Liver (tissue), 8 donors: ENCODE measurements at regions not wholly inside any gene's neighbourhood (a gene's known extent, or its start where the extent isn't known, plus 50 kb on each side); places are given as distances from the start of the nearest gene placed in this dataset.

Source experiments
- DNase-seq: peaks from one replicate; pipeline ENCODE4 v3.0.0-alpha.2; 2017; ENCODE audit warnings: low spot score
- H3K27ac ChIP-seq, 2 donors: one replicate each; pipeline ENCODE4 v1.7.0; 2013; ENCODE audit warnings: inconsistent platforms in 2 of 2, low read length in 2 of 2, control low read depth in 1 of 2, low read depth in 1 of 2, mild to moderate bottlenecking in 1 of 2
- H3K27me3 ChIP-seq, 4 donors: one replicate each; pipeline versions ENCODE4 v1.6.1 to v1.7.0; 2013; ENCODE audit warnings: low read length in 3 of 4, inconsistent platforms in 1 of 4, mild to moderate bottlenecking in 1 of 4, moderate library complexity in 1 of 4; ENCODE audit not compliant: control insufficient read depth in 4 of 4, insufficient read depth in 4 of 4
- H3K36me3 ChIP-seq, 4 donors: one replicate each; pipeline versions ENCODE4 v1.6.1 to v1.7.0; 2013; ENCODE audit warnings: low read length in 3 of 4, mild to moderate bottlenecking in 3 of 4, low read depth in 1 of 4, moderate library complexity in 1 of 4; ENCODE audit not compliant: control insufficient read depth in 4 of 4, insufficient read depth in 3 of 4
- H3K4me1 ChIP-seq, 4 donors: one replicate each; pipeline versions ENCODE4 v1.6.1 to v1.7.0; 2013; ENCODE audit warnings: low read length in 3 of 4, mild to moderate bottlenecking in 3 of 4, moderate library complexity in 1 of 4; ENCODE audit not compliant: control insufficient read depth in 4 of 4, insufficient read depth in 4 of 4
- H3K4me3 ChIP-seq, 3 donors: one replicate each; pipeline versions ENCODE4 v1.6.1 to v1.7.0; 2013; ENCODE audit warnings: low read length in 3 of 3, control low read depth in 1 of 3, low read depth in 1 of 3, mild to moderate bottlenecking in 1 of 3
- H3K9ac ChIP-seq, 2 donors: one replicate each; pipeline ENCODE4 v1.7.0; 2013; ENCODE audit warnings: low read length in 2 of 2, mild to moderate bottlenecking in 2 of 2, moderate library complexity in 2 of 2, control low read depth in 1 of 2, low read depth in 1 of 2
- H3K9me3 ChIP-seq, 4 donors: one replicate each; pipeline versions ENCODE4 v1.6.1 to v1.7.0; 2013; ENCODE audit warnings: low read length in 3 of 4; ENCODE audit not compliant: control insufficient read depth in 4 of 4
- CTCF ChIP-seq: fragments of 150-350 bp; IDR thresholded peaks from 2 replicates; pipeline ENCODE4 v1.5.1; 2017; ENCODE audit warnings: improper control_type of control experiment, low read depth, low read length; ENCODE audit not compliant: missing input control
- EGR1 ChIP-seq, 2 donors: IDR thresholded peaks; 2 replicates each; pipeline ENCODE4 v1.6.1; 2016 to 2018; ENCODE audit warnings: antibody characterized with exemption in 2 of 2, low read depth in 2 of 2
- FOXA2 ChIP-seq: IDR thresholded peaks from 2 replicates; pipeline ENCODE4 v1.6.1; 2016; ENCODE audit warnings: antibody characterized with exemption
- GABPA ChIP-seq, 2 donors: IDR thresholded peaks in 1 of 2; conservative IDR thresholded peaks in 1 of 2; 2 replicates each; pipeline ENCODE4 v1.6.1; 2016; ENCODE audit warnings: antibody characterized with exemption in 2 of 2, mild to moderate bottlenecking in 1 of 2, moderate library complexity in 1 of 2
- HNF4A ChIP-seq, 2 donors: conservative IDR thresholded peaks; 2 replicates each; pipeline ENCODE4 v1.6.1; 2016; ENCODE audit warnings: antibody characterized with exemption in 2 of 2, mild to moderate bottlenecking in 2 of 2
- JUND ChIP-seq, 2 donors: IDR thresholded peaks; 2 replicates each; pipeline ENCODE4 v1.6.1; 2016; ENCODE audit warnings: antibody characterized with exemption in 2 of 2
- MAX ChIP-seq: IDR thresholded peaks from 2 replicates; pipeline ENCODE4 v1.6.1; 2016; ENCODE audit warnings: antibody characterized with exemption
- NR2F2 ChIP-seq: IDR thresholded peaks from 2 replicates; pipeline ENCODE4 v1.6.1; 2016; ENCODE audit warnings: antibody characterized with exemption
- RAD21 ChIP-seq, 2 donors: IDR thresholded peaks; 2 replicates each; pipeline ENCODE4 v1.6.1; 2016; ENCODE audit warnings: antibody characterized with exemption in 2 of 2, mild to moderate bottlenecking in 2 of 2
- REST ChIP-seq: IDR thresholded peaks from 2 replicates; pipeline ENCODE4 v1.6.1; 2016; ENCODE audit warnings: antibody characterized with exemption, mild to moderate bottlenecking
- YY1 ChIP-seq: IDR thresholded peaks from 2 replicates; pipeline ENCODE4 v1.6.1; 2016; ENCODE audit warnings: antibody characterized with exemption, mild to moderate bottlenecking
- ZBTB33 ChIP-seq: IDR thresholded peaks from 2 replicates; pipeline ENCODE4 v1.6.1; 2016; ENCODE audit warnings: antibody characterized with exemption
- WGBS: extraction: QIAGEN DNeasy Blood & Tissue Kit; methylation state at CpG from one replicate; pipeline ENCODE4 v1.1.7; 2013; 5-methylcytosine and 5-hydroxymethylcytosine counted together
- TF ChIP-seq, protein P1 (sequence below): IDR thresholded peaks from 2 replicates; pipeline ENCODE4 v1.6.1; 2016; ENCODE audit warnings: antibody characterized with exemption
- donor health status: healthy.
- donor health status: healthy.
- donor health status: healthy.
- donor health status: healthy.
- donor health status: healthy.

- Histone ChIP-seq H3K27me3 (peaks cover 0 to 7% (median 0%) of the 10 kb centered on the region in 4 donors), H3K9ac (peak overlapping the region; percentile 87 to 91), H3K4me3 (peak overlapping the region; percentile 59 to 71 (median 63)), H3K27ac (no peak overlapping the region), H3K36me3 (no peaks in the 10 kb centered on the region), H3K9me3 (no peaks in the 10 kb centered on the region), H3K4me1 (peaks cover 4 to 22% (median 13%) of the 10 kb centered on the region in 4 donors)
- no peak for TF ChIP-seq GABPA (IDR thresholded peaks at IDR 0.05 in 1 of 2, conservative IDR thresholded peaks at IDR 0.05 in 1 of 2)
- TF ChIP-seq ZBTB33, result no peak
- no peak for TF ChIP-seq EGR1 (IDR thresholded peaks at IDR 0.05; ENCODE audit: low read depth in 2 of 2)
- WGBS, result 18% methylated on average over 1 of the region's 1 CpG
- DNase-seq, result no peak
Observed at GRCh38 chr7:25893436-25893835, 258.6 kb upstream of the NFE2L3 start.

GRCh38 chr7:25894002-25894901 is 257.7 kb upstream of the NFE2L3 start:
- Histone ChIP-seq H3K27ac (no peak overlapping the region), H3K4me3 (no peak overlapping the region), H3K27me3 (peaks cover 0 to 7% (median 0%) of the 10 kb centered on the region in 4 donors), H3K9ac (no peak overlapping the region), H3K9me3 (no peaks in the 10 kb centered on the region), H3K36me3 (no peaks in the 10 kb centered on the region), H3K4me1 (peaks cover 4 to 22% (median 13%) of the 10 kb centered on the region in 4 donors)
- no peak for DNase-seq
- TF ChIP-seq EGR1 (IDR thresholded peaks at IDR 0.05; ENCODE audit: low read depth in 2 of 2) (no peak), MAX (no peak), NR2F2 (no peak), GABPA (IDR thresholded peaks at IDR 0.05 in 1 of 2, conservative IDR thresholded peaks at IDR 0.05 in 1 of 2) (no peak), RAD21 (IDR thresholded peaks at IDR 0.05) (no peak), HNF4A (conservative IDR thresholded peaks at IDR 0.05) (no peak)
- 79% methylated on average over 7 of the region's 7 CpGs for WGBS

DNA sequence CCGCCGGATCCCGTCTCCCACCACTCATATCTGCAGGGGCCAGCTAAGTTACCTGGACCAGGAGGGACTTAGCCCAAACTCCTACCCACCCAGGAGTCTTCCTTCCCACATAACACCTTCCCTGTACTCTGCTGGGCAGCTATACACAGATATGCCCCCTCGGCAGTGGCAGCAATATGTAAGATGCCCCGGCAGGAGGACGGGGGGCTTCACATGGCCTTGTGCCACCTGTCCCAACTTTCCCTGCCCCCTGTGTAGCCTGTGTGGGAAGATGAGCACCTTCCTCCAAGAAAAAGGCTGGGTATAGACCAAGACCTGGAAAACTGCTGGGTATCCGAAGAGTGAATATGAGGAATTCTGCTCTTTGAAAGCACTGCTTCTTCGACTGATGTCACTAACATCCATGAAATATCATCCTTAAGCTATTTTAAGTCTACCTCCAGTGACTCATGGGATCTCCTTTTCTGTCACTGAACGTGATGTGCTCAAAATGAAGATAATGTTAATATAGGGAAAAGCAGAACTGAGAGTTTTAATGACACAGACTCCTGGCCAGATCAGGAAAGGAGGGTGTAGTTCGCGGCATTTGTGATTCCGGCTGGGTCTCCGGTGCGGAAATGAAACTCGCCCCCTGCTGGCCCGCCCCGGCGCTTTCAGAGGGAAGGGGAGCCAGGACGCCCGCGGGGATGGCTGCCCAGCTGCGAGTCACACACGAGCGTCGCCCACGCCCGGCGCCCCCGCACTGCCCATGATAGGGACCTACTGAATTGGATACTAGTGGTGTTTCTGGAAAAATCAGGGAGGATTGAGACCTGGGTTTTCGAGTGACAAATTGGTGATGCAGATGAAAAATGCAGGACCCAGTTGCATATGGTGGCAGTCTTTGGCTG is 256.9 kb upstream of the NFE2L3 start:
- Histone ChIP-seq H3K4me1 (peaks cover 4 to 22% (median 13%) of the 10 kb centered on the region in 4 donors), H3K27ac (no peak overlapping the region), H3K4me3 (peak overlapping the region in 2 of 3 donors; percentile 28 to 52)
- no peak for TF ChIP-seq REST
- TF ChIP-seq, protein P1, sequence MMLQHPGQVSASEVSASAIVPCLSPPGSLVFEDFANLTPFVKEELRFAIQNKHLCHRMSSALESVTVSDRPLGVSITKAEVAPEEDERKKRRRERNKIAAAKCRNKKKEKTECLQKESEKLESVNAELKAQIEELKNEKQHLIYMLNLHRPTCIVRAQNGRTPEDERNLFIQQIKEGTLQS, result no peak
- TF ChIP-seq ZBTB33, result no peak
- peak; percentile 54 for TF ChIP-seq YY1
- TF ChIP-seq RAD21 (IDR thresholded peaks at IDR 0.05), result peak; percentile 61 to 77
- TF ChIP-seq JUND (IDR thresholded peaks at IDR 0.05), result no peak
- peak; percentile 65 for TF ChIP-seq CTCF
- no peak for TF ChIP-seq FOXA2

More for the DNA sequence above, 256.9 kb upstream of the NFE2L3 start:
- DNase-seq, result peak; percentile 73
- H3K9me3 ChIP-seq, result no peaks in the 10 kb centered on the region
- H3K36me3 ChIP-seq, result no peaks in the 10 kb centered on the region
- 22% methylated on average over 30 of the region's 30 CpGs for WGBS
- peak overlapping the region in 1 of 2 donors; percentile 42 for H3K9ac ChIP-seq
- H3K27me3 ChIP-seq, result peaks cover 0 to under 1% (median 0%) of the 10 kb centered on the region in 4 donors
